CD4-positive, alpha-beta T cell treated with Interleukin-1 beta for 1 hour (primary cell): ENCODE measurements at regions not wholly inside any gene's neighbourhood (a gene's known extent, or its start where the extent isn't known, plus 50 kb on each side); places are given as distances from the start of the nearest gene placed in this dataset.
A peak's percentile ranks its signal among the peaks of the same experiment; 100 is the strongest.
"Not testable (repeated sequence)": the region's sequence is repeated elsewhere in the genome, so short reads cannot be mapped to it uniquely, and the experiment has no call there.

Experiments
- DNase-seq, 2 donors: peaks; one replicate each; pipeline ENCODE4 v3.0.0-alpha.2; 2020 to 2022

GRCh38 chr18:961644-962355 is 57.1 kb downstream of the ADCYAP1 start:
- DNase-seq, result peak in 1 of 2 donors; percentile 32

DNA sequence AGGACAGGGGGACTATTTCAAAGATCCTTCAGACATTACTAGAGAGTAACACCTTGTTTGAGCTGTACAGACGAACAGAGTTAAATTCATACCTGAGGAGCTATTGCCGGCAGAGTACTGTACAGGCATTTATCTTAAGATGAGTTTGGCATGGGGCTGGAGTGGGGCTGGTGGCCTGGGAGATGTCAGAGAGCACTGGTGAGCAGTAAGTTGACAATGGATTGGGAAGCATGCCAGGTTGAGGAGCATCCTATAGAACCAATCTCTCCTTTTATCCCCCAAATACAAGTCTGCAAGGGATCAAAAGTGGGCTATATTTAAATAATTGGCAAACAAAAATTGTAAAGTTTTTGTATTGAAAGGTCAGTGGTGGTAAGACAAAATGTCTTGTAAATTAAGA is 58.6 kb downstream of the ADCYAP1 start:
- no peak for DNase-seq

DNA sequence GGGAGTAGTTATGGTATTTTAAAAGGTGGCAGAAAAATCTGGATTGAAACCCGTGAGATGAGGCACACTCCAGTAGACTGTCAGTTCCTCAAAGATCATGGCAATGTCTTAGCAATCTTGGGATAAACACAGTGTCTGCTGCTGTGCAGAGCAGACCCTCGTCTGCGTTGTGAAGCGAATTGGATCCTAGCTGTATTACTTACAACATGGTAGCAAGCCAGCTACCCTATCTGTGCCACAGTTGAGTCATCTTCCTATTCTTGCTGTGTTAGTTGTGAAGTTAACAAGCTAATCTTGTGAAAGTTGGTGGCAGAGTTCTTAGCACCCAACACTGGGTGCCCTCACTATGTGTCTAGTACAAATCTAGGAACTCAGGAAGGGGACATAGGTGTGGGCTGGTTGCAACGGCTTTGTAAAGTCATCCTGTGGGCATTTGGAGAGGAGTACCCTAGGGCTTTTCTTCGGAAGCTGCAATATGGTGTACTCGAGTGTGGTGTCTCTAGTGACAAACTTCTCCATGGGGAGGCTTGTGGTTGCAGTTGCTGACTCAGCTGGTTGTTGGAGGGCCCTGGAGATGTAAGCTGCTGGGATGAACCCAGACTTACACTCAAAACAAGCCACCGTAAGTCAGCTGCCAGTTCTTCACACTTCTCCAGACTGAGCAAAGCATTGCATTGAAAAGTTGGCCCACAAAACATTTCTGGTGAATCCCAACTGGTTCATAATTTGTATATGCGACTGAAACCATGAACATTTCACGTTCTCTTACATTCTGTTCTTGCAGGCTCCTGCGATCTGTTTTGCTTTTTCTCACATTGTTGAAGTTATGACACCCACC is 61.5 kb downstream of the ADCYAP1 start:
- DNase-seq, result no peak

GRCh38 chr18:966759-967576 is 62.3 kb downstream of the ADCYAP1 start:
- no peak for DNase-seq

- DNase-seq, result not testable (repeated sequence)
These were observed 64.2 kb downstream of the ADCYAP1 start for GRCh38 chr18:968910-969309.

- DNase-seq, result not testable (repeated sequence)
These were observed 64.6 kb downstream of the ADCYAP1 start for GRCh38 chr18:969311-969710.

- not testable (repeated sequence) for DNase-seq
These were observed 69.9 kb downstream of the ADCYAP1 start for GRCh38 chr18:974606-975005.

GRCh38 chr18:976393-977128 is 71.9 kb downstream of the ADCYAP1 start:
- DNase-seq, result not testable (repeated sequence)

DNA sequence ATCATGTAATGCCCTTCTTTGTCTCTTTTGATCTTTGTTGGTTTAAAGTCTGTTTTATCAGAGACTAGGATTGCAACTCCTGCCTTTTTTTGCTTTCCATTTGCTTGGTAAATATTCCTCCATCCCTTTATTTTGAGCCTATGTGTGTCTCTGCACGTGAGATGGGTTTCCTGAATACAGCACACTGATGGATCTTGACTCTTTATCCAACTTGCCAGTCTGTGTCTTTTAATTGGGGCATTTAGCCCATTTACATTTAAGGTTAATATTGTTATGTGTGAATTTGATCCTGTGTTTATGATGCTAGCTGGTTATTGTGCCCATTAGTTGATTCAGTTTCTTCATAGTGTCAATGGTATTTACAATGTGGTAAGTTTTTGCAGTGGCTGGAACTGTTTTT is 72.7 kb downstream of the ADCYAP1 start:
- DNase-seq, result not testable (repeated sequence)

- not testable (repeated sequence) for DNase-seq
These were observed 73.1 kb downstream of the ADCYAP1 start for GRCh38 chr18:977732-978131.

DNA sequence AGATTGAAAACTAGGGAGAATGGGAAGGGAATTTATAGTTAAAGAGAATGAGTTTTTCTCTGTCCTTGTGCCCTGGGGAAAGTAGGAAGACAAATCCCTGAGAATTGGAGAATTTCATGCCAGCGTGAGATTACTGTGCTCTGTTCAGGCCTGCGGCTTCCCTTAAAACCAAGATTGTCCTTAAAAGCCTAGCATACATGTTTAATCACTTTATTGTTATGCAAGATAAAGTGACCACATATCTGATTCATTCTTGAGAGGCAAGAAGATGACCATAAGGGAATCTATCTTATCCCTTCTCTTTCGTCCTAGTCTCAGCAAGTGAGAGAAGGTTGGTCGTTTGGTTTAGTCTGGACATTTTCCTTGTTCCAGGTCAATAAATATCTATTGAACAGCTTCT is 75.9 kb downstream of the ADCYAP1 start:
- DNase-seq, result no peak

- no peak for DNase-seq
These were observed 79.3 kb downstream of the ADCYAP1 start for GRCh38 chr18:984004-984403.

DNA sequence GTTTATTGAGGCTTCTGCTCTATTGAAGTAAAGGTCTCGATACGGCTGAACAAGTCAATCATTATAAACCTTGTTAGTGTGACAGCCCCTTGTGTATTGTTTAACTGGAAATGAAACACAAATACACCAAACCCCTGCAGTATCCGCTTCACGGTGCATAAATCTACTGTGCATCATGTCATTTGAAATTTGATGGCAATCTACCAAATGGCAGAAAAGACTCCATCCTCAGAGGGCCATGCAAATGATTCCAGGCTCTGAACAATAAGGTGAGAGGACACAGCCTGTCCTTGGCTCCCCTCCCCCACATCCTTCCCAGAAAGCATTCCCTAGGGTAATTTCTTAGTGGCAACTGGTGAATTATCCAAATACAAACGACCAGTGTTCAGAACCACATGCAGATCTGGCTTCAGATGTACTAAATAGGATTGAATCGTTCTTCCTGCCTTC is 80.6 kb downstream of the ADCYAP1 start:
- DNase-seq, result no peak

DNA sequence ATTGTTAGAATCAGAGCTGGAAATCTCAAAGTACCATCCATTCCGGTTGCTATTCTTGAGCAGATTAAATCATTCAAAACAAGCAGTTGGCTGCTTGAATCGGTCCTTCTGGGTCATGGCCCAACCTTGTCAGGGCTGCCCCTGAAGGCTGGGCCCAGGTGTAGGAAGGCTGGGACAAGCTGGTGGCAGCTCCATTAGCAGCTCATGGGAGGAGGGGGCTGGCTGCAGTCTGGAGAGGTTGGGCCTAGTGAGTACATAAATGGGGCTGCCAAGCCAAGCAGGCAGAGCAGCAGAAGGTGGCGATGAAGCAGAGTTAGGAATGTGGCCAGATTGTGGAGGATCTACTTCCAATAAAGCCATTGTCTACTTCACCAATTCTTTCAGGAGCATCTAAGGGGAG is 81.4 kb downstream of the ADCYAP1 start:
- no peak for DNase-seq

GRCh38 chr18:986552-986951 is 81.9 kb downstream of the ADCYAP1 start:
- DNase-seq, result no peak

DNA sequence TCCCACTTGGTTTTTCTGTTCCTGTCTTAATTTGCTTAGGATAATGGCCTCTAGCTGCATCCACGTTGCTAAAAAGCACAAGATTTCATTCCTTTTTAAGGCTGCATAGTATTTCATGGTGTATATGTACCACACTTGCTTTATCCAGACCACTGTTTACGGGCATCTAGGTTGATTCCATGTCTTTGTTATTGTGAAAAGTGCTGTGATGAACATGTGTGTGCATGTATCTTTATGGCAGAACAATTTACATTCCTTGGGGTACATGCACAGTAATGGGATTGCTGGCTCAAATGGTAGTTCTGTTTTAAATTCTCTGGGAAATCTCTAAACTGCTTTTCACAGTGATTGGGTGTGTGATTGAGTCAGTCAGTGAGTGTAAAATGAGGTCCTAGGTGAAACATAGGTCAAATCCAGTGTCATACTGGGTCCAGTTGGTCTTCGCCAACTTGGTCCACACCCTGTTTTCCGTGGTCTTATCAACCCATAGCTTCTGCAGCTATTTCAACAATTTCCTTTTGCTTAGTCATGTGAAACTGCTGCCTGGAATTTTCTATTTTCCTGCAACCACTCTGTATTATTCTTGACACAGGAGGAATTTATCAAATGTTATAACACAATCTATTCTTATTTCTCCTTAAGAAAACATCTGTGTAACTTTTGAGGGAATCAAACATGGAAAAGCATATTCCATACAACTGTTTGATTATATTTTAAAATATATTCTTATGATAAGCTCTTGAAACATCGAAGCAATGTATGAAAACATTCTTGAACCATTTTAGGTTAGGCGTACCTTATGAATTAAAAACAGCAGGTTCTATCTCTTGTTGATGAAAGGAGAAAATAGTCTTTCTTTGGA is 82.9 kb downstream of the ADCYAP1 start:
- no peak for DNase-seq

DNA sequence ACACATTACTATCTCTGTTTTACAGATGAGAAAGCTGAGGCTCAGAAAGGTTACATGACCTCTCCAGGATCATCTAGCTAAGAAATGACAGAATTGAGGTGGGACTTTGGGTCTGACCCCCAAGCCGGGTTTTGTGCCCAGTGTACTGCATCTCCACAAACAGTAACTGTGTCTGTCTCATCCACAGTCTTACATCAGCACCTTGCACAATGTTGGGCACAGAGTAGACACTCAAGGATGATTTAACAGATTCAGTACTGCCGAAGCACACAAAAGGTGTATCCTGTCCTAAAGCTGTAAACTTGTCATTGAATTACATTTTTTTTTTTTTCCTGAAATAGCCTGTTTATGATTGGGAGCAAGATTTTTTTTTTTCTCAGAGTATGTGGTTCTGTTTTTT is 84.8 kb downstream of the ADCYAP1 start:
- DNase-seq, result no peak

DNA sequence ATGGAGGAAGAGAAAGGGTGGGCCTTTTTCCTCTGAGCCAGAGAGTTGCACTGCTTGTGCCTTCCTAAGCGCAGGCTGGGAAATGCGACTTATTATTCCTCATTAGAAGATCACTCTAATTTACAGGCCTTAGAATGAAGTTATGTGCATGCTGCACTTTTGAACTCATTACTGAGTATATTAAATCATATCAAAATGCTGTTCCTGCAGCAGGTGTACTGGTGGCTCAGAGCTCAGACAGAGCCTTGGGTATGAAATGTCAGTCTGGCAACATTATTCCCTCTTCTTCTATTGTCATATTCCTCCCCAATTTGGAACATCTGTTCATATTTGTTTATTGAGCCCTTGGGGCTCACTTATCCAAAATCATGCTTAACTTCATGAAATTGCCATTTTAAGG is 85.5 kb downstream of the ADCYAP1 start:
- DNase-seq, result no peak

DNA sequence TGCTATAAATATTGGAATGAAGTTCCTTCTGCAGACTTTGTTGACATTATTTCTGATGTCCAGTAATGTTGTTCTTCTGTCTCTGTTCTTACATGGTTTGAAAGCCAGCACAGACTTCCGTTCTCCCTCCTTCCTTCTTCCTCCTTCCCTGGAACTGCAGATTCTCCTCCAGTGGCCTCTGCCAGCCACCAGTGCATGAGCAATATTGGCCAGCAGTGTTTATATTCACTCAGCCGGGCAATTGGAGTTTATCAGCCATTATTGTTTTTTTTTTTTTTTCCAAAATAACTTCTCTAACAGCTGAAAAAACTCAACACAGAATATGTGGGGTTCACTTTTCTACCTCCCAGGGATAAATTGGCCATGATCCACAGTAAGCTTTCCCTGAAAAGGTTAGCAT is 86.8 kb downstream of the ADCYAP1 start:
- DNase-seq, result no peak

GRCh38 chr18:993560-993959 is 88.9 kb downstream of the ADCYAP1 start:
- DNase-seq, result no peak

DNA sequence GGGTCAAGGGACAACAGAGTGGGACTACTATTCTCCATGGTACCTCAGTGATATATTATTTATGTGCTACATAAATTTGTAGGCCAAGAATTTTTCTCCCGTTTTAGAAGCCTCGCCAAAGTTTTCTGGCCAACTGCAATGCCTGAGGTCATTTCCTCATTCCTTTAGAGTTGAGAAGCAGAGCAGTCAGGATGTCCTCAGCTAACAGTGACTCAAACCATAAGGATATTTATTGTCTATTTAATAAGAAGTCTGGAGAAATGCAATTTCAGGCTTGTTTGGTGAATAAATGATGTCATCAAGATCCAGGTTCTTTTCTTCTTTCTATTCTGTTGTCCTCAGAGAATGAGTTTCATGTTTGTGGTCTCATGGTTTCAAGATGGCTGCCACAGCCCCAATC is 91.0 kb downstream of the ADCYAP1 start:
- DNase-seq, result no peak

- DNase-seq, result no peak
These were observed 92.8 kb downstream of the ADCYAP1 start for GRCh38 chr18:997499-997898.
